ENCODE measurements at regions not wholly inside any gene's neighbourhood (a gene's known extent, or its start where the extent isn't known, plus 50 kb on each side); places are given as distances from the start of the nearest gene placed in this dataset.

DNA sequence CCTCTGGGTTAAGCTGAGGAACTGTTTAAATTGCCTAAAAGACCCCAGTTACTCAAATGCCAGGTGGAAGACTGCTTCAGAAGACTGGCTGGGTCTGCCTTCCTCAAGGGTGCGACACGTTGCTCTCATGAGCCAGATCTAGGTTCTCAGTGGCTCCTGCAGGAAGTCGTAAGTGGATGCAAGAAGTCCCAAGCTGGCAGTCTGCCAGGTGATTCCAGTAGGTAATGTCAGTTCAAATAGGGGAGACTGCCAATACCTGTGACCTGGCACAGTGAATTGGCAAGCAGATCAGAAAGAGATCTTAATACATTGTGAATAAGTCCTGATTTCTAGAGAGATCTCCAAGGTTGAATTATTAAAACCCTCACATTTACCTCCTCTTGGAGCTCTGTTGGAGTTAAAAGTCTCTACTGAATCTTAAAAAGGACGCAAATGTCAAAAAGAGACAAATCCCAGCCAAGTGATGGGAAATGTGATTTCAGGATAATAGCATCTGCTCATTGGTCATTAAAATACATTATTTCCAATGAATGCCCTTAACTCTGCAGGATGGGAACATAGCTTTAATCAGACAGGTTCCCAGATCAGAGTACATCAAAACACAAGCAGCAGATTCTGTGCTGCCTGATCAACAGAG is 98.8 kb upstream of the FRMD6 start:
- Histone ChIP-seq H3K36me3 (ENCODE audit: control insufficient read depth in 1 of 2, insufficient read depth in 2 of 2, low read length in 2 of 2) (no peaks in the 10 kb centered on the region), H4K91ac (ENCODE audit: low read depth, low read length) (peak overlapping the region; percentile 47), H3K4me1 (ENCODE audit: control insufficient read depth in 1 of 2, insufficient read depth in 2 of 2, low read length in 2 of 2) (peaks cover 3 to 7% of the 10 kb centered on the region in 2 experiments), H3K4me3 (ENCODE audit: low read depth, low read length) (no peak overlapping the region), H2AFZ (ENCODE audit: insufficient read depth, low read length, poor library complexity) (no peak overlapping the region), H3K18ac (ENCODE audit: low read length) (no peak overlapping the region), H3K79me1 (ENCODE audit: low read length) (peaks cover 18% of the 10 kb centered on the region), H2AK5ac (ENCODE audit: low read length) (no peak overlapping the region), H3K9ac (ENCODE audit: low read length) (no peak overlapping the region), H2BK120ac (ENCODE audit: insufficient read depth, low read length, poor library complexity) (peak overlapping the region; percentile 2), H3K4me2 (ENCODE audit: low read length) (no peak overlapping the region), H3K27ac (ENCODE audit: low read depth, low read length) (no peak overlapping the region), H3K23ac (ENCODE audit: low read length) (no peak overlapping the region), H2BK12ac (ENCODE audit: low read length) (peak overlapping the region; percentile 19), H2BK5ac (ENCODE audit: low read depth, low read length, poor library complexity) (no peak overlapping the region), H4K12ac (ENCODE audit: low read depth, low read length) (no peak overlapping the region), H3K14ac (ENCODE audit: low read length) (no peak overlapping the region), H3K27me3 (ENCODE audit: insufficient read depth, low read length) (no peaks in the 10 kb centered on the region), H3K4ac (ENCODE audit: low read depth, low read length) (no peak overlapping the region), H3K9me3 (ENCODE audit: insufficient read depth, low read depth, low read length) (no peaks in the 10 kb centered on the region), H4K8ac (ENCODE audit: low read depth, low read length) (no peak overlapping the region), H3K79me2 (ENCODE audit: control insufficient read depth, insufficient read depth, low read length, poor library complexity) (no peaks in the 10 kb centered on the region)
- DNase-seq = no peak
- WGBS (ENCODE audit: extremely low coverage, insufficient coverage, insufficient read length) = no CpG with 5 or more reads among the region's 4 CpGs

DNA sequence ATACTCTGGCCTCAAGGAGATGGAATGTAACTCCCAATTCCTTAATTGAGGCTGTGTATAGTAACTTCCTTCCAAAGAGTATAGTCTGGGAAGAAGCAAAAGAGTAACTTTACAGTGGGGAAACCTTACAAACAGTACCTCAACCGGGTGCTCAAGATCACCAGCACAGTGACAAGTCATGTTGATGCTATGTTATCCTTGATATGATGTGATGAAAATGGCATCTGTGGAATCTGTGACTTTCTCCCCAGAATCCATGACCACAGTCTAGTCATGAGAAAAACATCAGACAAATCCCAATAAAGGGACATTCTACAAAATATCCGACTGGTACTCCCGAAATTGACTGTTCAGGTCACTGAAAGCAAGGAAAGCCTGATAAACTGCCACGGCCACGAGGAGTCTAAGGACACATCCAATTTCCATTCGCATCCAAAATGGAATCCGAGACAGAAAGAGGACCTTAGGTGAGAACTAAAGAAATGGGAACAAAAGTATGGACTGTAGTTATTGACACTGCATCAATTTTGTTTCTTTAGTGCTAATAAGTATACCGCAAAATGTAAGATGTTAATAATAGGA is 97.3 kb upstream of the FRMD6 start:
- Histone ChIP-seq H3K9ac (ENCODE audit: low read length) (no peak overlapping the region), H3K79me2 (ENCODE audit: control insufficient read depth, insufficient read depth, low read length, poor library complexity) (no peaks in the 10 kb centered on the region), H3K36me3 (ENCODE audit: control insufficient read depth in 1 of 2, insufficient read depth in 2 of 2, low read length in 2 of 2) (no peaks in the 10 kb centered on the region), H4K12ac (ENCODE audit: low read depth, low read length) (no peak overlapping the region), H3K18ac (ENCODE audit: low read length) (no peak overlapping the region), H3K23ac (ENCODE audit: low read length) (no peak overlapping the region), H4K8ac (ENCODE audit: low read depth, low read length) (no peak overlapping the region), H2AFZ (ENCODE audit: insufficient read depth, low read length, poor library complexity) (no peak overlapping the region), H3K9me3 (ENCODE audit: insufficient read depth, low read depth, low read length) (no peaks in the 10 kb centered on the region), H2BK12ac (ENCODE audit: low read length) (peak overlapping the region; percentile 99), H2AK5ac (ENCODE audit: low read length) (no peak overlapping the region), H3K27ac (ENCODE audit: low read depth, low read length) (peak overlapping the region; percentile 65), H4K91ac (ENCODE audit: low read depth, low read length) (peak overlapping the region; percentile 84), H3K27me3 (ENCODE audit: insufficient read depth, low read length) (no peaks in the 10 kb centered on the region), H2BK5ac (ENCODE audit: low read depth, low read length, poor library complexity) (no peak overlapping the region), H3K4ac (ENCODE audit: low read depth, low read length) (peak overlapping the region; percentile 58), H3K4me2 (ENCODE audit: low read length) (no peak overlapping the region), H3K14ac (ENCODE audit: low read length) (peak overlapping the region; percentile 73), H3K4me1 (ENCODE audit: control insufficient read depth in 1 of 2, insufficient read depth in 2 of 2, low read length in 2 of 2) (peaks cover 3 to 7% of the 10 kb centered on the region in 2 experiments), H2BK120ac (ENCODE audit: insufficient read depth, low read length, poor library complexity) (peak overlapping the region; percentile 81), H3K79me1 (ENCODE audit: low read length) (peaks cover 16% of the 10 kb centered on the region), H3K4me3 (ENCODE audit: low read depth, low read length) (no peak overlapping the region)
- WGBS (ENCODE audit: extremely low coverage, insufficient coverage, insufficient read length) = no CpG with 5 or more reads among the region's 8 CpGs
- DNase-seq = peak; percentile 58 to 89

DNA sequence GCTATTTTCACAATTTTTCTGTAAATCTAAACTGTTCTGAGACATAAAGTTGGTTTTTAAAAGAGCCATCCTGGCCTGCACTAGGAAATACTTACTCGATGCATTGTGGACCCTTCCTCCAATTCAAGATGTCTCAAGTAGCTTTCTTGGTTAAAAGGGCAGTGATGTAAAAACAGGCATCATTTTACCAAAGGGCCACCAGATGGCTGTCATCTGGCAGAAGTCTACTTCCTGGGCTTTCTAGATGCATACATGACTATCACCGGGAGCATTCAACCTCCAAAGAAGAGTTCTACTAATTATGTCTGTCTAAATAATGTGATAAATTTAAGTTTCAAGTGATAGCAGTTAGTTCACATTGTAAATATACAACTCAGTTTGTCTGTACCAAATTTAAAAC is 96.8 kb upstream of the FRMD6 start:
- Histone ChIP-seq H3K9me3 (ENCODE audit: insufficient read depth, low read depth, low read length) (no peaks in the 10 kb centered on the region), H3K23ac (ENCODE audit: low read length) (no peak overlapping the region), H2AK5ac (ENCODE audit: low read length) (no peak overlapping the region), H3K14ac (ENCODE audit: low read length) (no peak overlapping the region), H3K18ac (ENCODE audit: low read length) (no peak overlapping the region), H3K4me3 (ENCODE audit: low read depth, low read length) (no peak overlapping the region), H2AFZ (ENCODE audit: insufficient read depth, low read length, poor library complexity) (no peak overlapping the region), H4K12ac (ENCODE audit: low read depth, low read length) (no peak overlapping the region), H4K8ac (ENCODE audit: low read depth, low read length) (no peak overlapping the region), H3K4me2 (ENCODE audit: low read length) (no peak overlapping the region), H3K27me3 (ENCODE audit: insufficient read depth, low read length) (no peaks in the 10 kb centered on the region), H2BK12ac (ENCODE audit: low read length) (no peak overlapping the region), H3K79me2 (ENCODE audit: control insufficient read depth, insufficient read depth, low read length, poor library complexity) (no peaks in the 10 kb centered on the region), H3K4me1 (ENCODE audit: control insufficient read depth in 1 of 2, insufficient read depth in 2 of 2, low read length in 2 of 2) (peaks cover 3 to 7% of the 10 kb centered on the region in 2 experiments), H2BK5ac (ENCODE audit: low read depth, low read length, poor library complexity) (no peak overlapping the region), H3K36me3 (ENCODE audit: control insufficient read depth in 1 of 2, insufficient read depth in 2 of 2, low read length in 2 of 2) (no peaks in the 10 kb centered on the region), H3K79me1 (ENCODE audit: low read length) (peaks cover 16% of the 10 kb centered on the region), H3K4ac (ENCODE audit: low read depth, low read length) (no peak overlapping the region), H2BK120ac (ENCODE audit: insufficient read depth, low read length, poor library complexity) (peak overlapping the region; percentile 47), H3K27ac (ENCODE audit: low read depth, low read length) (peak overlapping the region; percentile 65), H4K91ac (ENCODE audit: low read depth, low read length) (no peak overlapping the region), H3K9ac (ENCODE audit: low read length) (no peak overlapping the region)
- DNase-seq = peak in 1 of 2 donors; percentile 45
- no CpG with 5 or more reads among the region's 2 CpGs for WGBS (ENCODE audit: extremely low coverage, insufficient coverage, insufficient read length)

DNA sequence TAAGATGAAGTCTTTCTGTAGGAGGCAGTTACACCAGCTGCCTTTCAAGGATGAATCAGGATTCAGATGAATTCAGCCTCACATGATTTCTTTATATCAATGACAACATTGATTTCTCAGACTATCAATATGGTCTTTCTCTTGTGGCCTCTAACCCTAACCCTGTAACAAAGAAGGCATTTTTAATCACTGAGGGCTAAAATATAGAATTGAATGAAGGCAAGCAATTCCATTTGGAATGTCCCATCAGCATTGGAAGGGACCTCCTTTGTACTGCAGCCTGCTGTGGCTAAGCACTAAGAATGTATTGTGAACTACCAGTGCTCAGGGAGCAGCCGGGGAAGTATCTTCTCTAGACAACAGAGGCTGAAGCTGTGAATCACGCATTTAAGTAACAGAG is 90.6 kb upstream of the FRMD6 start:
- no peak for DNase-seq
- no peak overlapping the region for H3K4me2 ChIP-seq (ENCODE audit: low read length)

More for the DNA sequence above, 90.6 kb upstream of the FRMD6 start:
- Histone ChIP-seq H2AK5ac (ENCODE audit: low read length) (no peak overlapping the region), H3K4me1 (ENCODE audit: control insufficient read depth in 1 of 2, insufficient read depth in 2 of 2, low read length in 2 of 2) (peaks cover 7 to 15% of the 10 kb centered on the region in 2 experiments), H4K12ac (ENCODE audit: low read depth, low read length) (no peak overlapping the region), H3K23ac (ENCODE audit: low read length) (no peak overlapping the region), H2BK120ac (ENCODE audit: insufficient read depth, low read length, poor library complexity) (no peak overlapping the region), H4K8ac (ENCODE audit: low read depth, low read length) (no peak overlapping the region), H3K36me3 (ENCODE audit: control insufficient read depth in 1 of 2, insufficient read depth in 2 of 2, low read length in 2 of 2) (no peaks in the 10 kb centered on the region), H3K4me3 (ENCODE audit: low read depth, low read length) (no peak overlapping the region), H3K18ac (ENCODE audit: low read length) (no peak overlapping the region), H3K4ac (ENCODE audit: low read depth, low read length) (no peak overlapping the region), H3K9ac (ENCODE audit: low read length) (no peak overlapping the region), H3K9me3 (ENCODE audit: insufficient read depth, low read depth, low read length) (no peaks in the 10 kb centered on the region), H3K79me2 (ENCODE audit: control insufficient read depth, insufficient read depth, low read length, poor library complexity) (no peaks in the 10 kb centered on the region), H3K79me1 (ENCODE audit: low read length) (peaks cover 22% of the 10 kb centered on the region), H3K27me3 (ENCODE audit: insufficient read depth, low read length) (no peaks in the 10 kb centered on the region), H2AFZ (ENCODE audit: insufficient read depth, low read length, poor library complexity) (no peak overlapping the region), H4K91ac (ENCODE audit: low read depth, low read length) (no peak overlapping the region), H2BK12ac (ENCODE audit: low read length) (peak overlapping the region; percentile 55), H2BK5ac (ENCODE audit: low read depth, low read length, poor library complexity) (no peak overlapping the region), H3K27ac (ENCODE audit: low read depth, low read length) (no peak overlapping the region), H3K14ac (ENCODE audit: low read length) (no peak overlapping the region)
- no CpG with 5 or more reads among the region's 2 CpGs for WGBS (ENCODE audit: extremely low coverage, insufficient coverage, insufficient read length)

Data from trophoblast cell (in vitro differentiated cells and primary cell).